ENCODE measurements at regions not wholly inside any gene's neighbourhood (a gene's known extent, or its start where the extent isn't known, plus 50 kb on each side); places are given as distances from the start of the nearest gene placed in this dataset.

- no peak overlapping the region for H3K4me2 ChIP-seq (ENCODE audit: low read length)
- H3K9me2 ChIP-seq (ENCODE audit: insufficient read depth, low read length), result no peaks in the 10 kb centered on the region
- no peaks in the 10 kb centered on the region for H3K9me3 ChIP-seq (ENCODE audit: low read length)
- no peaks in the 10 kb centered on the region for H3K36me3 ChIP-seq (ENCODE audit: insufficient read depth, low read length)
- no peak overlapping the region for H3K27ac ChIP-seq (ENCODE audit: low read length)
- no peak overlapping the region for H3K4me3 ChIP-seq (ENCODE audit: low read length)
- no peak overlapping the region for H2AFZ ChIP-seq (ENCODE audit: low read depth, low read length)
- no peaks in the 10 kb centered on the region for H4K20me1 ChIP-seq (ENCODE audit: insufficient read depth)
- no peaks in the 10 kb centered on the region for H3K27me3 ChIP-seq (ENCODE audit: insufficient read depth, low read depth, low read length)
- TF ChIP-seq EZH2 (IDR thresholded peaks at IDR 0.05; ENCODE audit: borderline replicate concordance, insufficient read depth, low read length, poor library complexity, severe bottlenecking) (no peak), TAF1 (IDR thresholded peaks at IDR 0.05; ENCODE audit: low read depth) (no peak), RAD21 (conservative IDR thresholded peaks at IDR 0.05) (no peak), MXI1 (conservative IDR thresholded peaks at IDR 0.05; ENCODE audit: poor library complexity, severe bottlenecking) (no peak), POLR2AphosphoS5 (IDR thresholded peaks at IDR 0.05) (no peak), CTCF (IDR thresholded peaks at IDR 0.05; ENCODE audit: poor library complexity, severe bottlenecking) (no peak), REST (IDR thresholded peaks at IDR 0.05; ENCODE audit: borderline replicate concordance) (no peak), EP300 (conservative IDR thresholded peaks at IDR 0.05; ENCODE audit: poor library complexity, severe bottlenecking) (no peak), SMC3 (conservative IDR thresholded peaks at IDR 0.05; ENCODE audit: poor library complexity) (no peak)
- H3K79me2 ChIP-seq (replicated peaks; ENCODE audit: insufficient read depth, low read length), result no peaks in the 10 kb centered on the region
- H3F3A ChIP-seq (ENCODE audit: insufficient read depth, low read length, poor library complexity, severe bottlenecking), result no peaks in the 10 kb centered on the region
- no peak overlapping the region for H3K9ac ChIP-seq (ENCODE audit: low read length)
These were observed 118.2 kb upstream of the DPP6 start for GRCh38 chr7:153934048-153934447.

GRCh38 chr7:153934629-153935028 is 117.6 kb upstream of the DPP6 start:
- Histone ChIP-seq H3K36me3 (ENCODE audit: insufficient read depth, low read length) (no peaks in the 10 kb centered on the region), H3K9me2 (ENCODE audit: insufficient read depth, low read length) (no peaks in the 10 kb centered on the region), H3K9me3 (ENCODE audit: low read length) (no peaks in the 10 kb centered on the region), H2AFZ (ENCODE audit: low read depth, low read length) (no peak overlapping the region), H3K79me2 (replicated peaks; ENCODE audit: insufficient read depth, low read length) (no peaks in the 10 kb centered on the region), H3K27ac (ENCODE audit: low read length) (no peak overlapping the region), H3K4me3 (ENCODE audit: low read length) (no peak overlapping the region), H3K4me2 (ENCODE audit: low read length) (no peak overlapping the region), H3K9ac (ENCODE audit: low read length) (no peak overlapping the region), H3K27me3 (ENCODE audit: insufficient read depth, low read depth, low read length) (no peaks in the 10 kb centered on the region), H3F3A (ENCODE audit: insufficient read depth, low read length, poor library complexity, severe bottlenecking) (no peaks in the 10 kb centered on the region), H4K20me1 (ENCODE audit: insufficient read depth) (no peaks in the 10 kb centered on the region)
- no peak for TF ChIP-seq REST (IDR thresholded peaks at IDR 0.05; ENCODE audit: borderline replicate concordance)
- no peak for TF ChIP-seq SMC3 (conservative IDR thresholded peaks at IDR 0.05; ENCODE audit: poor library complexity)
- TF ChIP-seq RAD21 (conservative IDR thresholded peaks at IDR 0.05), result no peak
- no peak for TF ChIP-seq CTCF (IDR thresholded peaks at IDR 0.05; ENCODE audit: poor library complexity, severe bottlenecking)
- no peak for TF ChIP-seq EP300 (conservative IDR thresholded peaks at IDR 0.05; ENCODE audit: poor library complexity, severe bottlenecking)
- no peak for TF ChIP-seq TAF1 (IDR thresholded peaks at IDR 0.05; ENCODE audit: low read depth)
- no peak for TF ChIP-seq EZH2 (IDR thresholded peaks at IDR 0.05; ENCODE audit: borderline replicate concordance, insufficient read depth, low read length, poor library complexity, severe bottlenecking)
- no peak for TF ChIP-seq POLR2AphosphoS5 (IDR thresholded peaks at IDR 0.05)
- no peak for TF ChIP-seq MXI1 (conservative IDR thresholded peaks at IDR 0.05; ENCODE audit: poor library complexity, severe bottlenecking)
